ENCODE measurements at regions not wholly inside any gene's neighbourhood (a gene's known extent, or its start where the extent isn't known, plus 50 kb on each side); places are given as distances from the start of the nearest gene placed in this dataset.

DNA sequence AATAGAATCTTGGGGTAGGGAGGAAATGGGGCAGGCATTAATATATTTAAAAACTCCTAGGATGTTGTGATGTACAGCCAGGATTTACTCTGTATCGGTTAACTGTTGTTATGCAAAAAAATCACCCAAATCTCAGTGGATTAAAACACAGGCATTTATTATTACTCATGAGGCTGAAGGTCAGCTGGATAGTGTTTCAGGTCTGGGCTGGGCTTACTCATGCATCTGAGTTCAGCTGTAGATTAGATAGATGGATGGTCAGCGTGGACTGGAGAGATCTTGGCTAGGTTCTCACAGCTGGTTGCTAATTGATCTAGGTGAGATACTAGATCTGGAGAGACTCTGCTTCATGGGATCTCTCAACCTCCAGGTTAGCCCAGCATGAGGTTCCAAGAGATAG lies 131.4 kb downstream of the BTBD3 start:
- Histone ChIP-seq H2AFZ (ENCODE audit: low read depth, low read length) (no peak overlapping the region), H3K27me3 (ENCODE audit: control insufficient read depth in 2 of 2, insufficient read depth in 2 of 2, low read length in 2 of 2) (no peaks in the 10 kb centered on the region), H4K20me1 (replicated peaks; ENCODE audit: control insufficient read depth, insufficient read depth, low read length) (no peaks in the 10 kb centered on the region), H3K9ac (ENCODE audit: insufficient read depth in 1 of 2, low read depth in 2 of 2, low read length in 2 of 2) (no peak overlapping the region), H3K36me3 (ENCODE audit: control insufficient read depth, insufficient read depth, low read length) (no peaks in the 10 kb centered on the region), H3K27ac (ENCODE audit: extremely low read depth, low read depth, low read length) (no peak overlapping the region), H3K9me1 (ENCODE audit: control insufficient read depth, insufficient read depth, low read length) (no peaks in the 10 kb centered on the region), H3K4me2 (ENCODE audit: insufficient read depth, low read length) (no peak overlapping the region), H3K4me3 (no peak overlapping the region), H3K9me3 (replicated peaks; ENCODE audit: control insufficient read depth, insufficient read depth, low read depth, low read length) (no peaks in the 10 kb centered on the region), H3K4me1 (replicated peaks in 1 of 2; ENCODE audit: control insufficient read depth in 2 of 2, insufficient read depth in 2 of 2, low read length in 2 of 2) (no peaks in the 10 kb centered on the region), H3K79me2 (ENCODE audit: control insufficient read depth, insufficient read depth, low read length) (no peaks in the 10 kb centered on the region)
- ChIA-PET CTCF (ENCODE audit: low intra/inter-chr PET ratio) (no interaction called here), POLR2A (no interaction called here)
- ATAC-seq (no peak), FAIRE-seq (no peak), DNase-seq (ENCODE audit: extremely low read depth in 1 of 4, low spot score in 3 of 4) (no peak)
- WGBS (ENCODE audit: insufficient coverage, low coverage, missing lambda C conversion rate): 0% methylated on average over 2 of the region's 2 CpGs
- TF ChIP-seq, protein P1, sequence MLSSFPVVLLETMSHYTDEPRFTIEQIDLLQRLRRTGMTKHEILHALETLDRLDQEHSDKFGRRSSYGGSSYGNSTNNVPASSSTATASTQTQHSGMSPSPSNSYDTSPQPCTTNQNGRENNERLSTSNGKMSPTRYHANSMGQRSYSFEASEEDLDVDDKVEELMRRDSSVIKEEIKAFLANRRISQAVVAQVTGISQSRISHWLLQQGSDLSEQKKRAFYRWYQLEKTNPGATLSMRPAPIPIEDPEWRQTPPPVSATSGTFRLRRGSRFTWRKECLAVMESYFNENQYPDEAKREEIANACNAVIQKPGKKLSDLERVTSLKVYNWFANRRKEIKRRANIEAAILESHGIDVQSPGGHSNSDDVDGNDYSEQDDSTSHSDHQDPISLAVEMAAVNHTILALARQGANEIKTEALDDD (IDR thresholded peaks at IDR 0.05): no peak
- TF ChIP-seq BMI1 (IDR thresholded peaks at IDR 0.05; ENCODE audit: low read length) (no peak), ZBTB17 (CRISPR knock-in tag; IDR thresholded peaks at IDR 0.05) (no peak)
- TF ChIP-seq, protein P2, sequence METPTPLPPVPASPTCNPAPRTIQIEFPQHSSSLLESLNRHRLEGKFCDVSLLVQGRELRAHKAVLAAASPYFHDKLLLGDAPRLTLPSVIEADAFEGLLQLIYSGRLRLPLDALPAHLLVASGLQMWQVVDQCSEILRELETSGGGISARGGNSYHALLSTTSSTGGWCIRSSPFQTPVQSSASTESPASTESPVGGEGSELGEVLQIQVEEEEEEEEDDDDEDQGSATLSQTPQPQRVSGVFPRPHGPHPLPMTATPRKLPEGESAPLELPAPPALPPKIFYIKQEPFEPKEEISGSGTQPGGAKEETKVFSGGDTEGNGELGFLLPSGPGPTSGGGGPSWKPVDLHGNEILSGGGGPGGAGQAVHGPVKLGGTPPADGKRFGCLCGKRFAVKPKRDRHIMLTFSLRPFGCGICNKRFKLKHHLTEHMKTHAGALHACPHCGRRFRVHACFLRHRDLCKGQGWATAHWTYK (CRISPR knock-in tag; IDR thresholded peaks at IDR 0.05): no peak
- TF ChIP-seq, protein P3, sequence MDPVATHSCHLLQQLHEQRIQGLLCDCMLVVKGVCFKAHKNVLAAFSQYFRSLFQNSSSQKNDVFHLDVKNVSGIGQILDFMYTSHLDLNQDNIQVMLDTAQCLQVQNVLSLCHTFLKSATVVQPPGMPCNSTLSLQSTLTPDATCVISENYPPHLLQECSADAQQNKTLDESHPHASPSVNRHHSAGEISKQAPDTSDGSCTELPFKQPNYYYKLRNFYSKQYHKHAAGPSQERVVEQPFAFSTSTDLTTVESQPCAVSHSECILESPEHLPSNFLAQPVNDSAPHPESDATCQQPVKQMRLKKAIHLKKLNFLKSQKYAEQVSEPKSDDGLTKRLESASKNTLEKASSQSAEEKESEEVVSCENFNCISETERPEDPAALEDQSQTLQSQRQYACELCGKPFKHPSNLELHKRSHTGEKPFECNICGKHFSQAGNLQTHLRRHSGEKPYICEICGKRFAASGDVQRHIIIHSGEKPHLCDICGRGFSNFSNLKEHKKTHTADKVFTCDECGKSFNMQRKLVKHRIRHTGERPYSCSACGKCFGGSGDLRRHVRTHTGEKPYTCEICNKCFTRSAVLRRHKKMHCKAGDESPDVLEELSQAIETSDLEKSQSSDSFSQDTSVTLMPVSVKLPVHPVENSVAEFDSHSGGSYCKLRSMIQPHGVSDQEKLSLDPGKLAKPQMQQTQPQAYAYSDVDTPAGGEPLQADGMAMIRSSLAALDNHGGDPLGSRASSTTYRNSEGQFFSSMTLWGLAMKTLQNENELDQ (CRISPR knock-in tag; IDR thresholded peaks at IDR 0.05; ENCODE audit: borderline replicate concordance): no peak
- intact Hi-C loops (cut with micrococcal nuclease): no loop called here
- in situ Hi-C loops (cut with MboI): no loop called here
- BruUV-seq (replicated peaks): no TSS peak
